Pancreas (tissue), 10 donors: ENCODE measurements at regions not wholly inside any gene's neighbourhood (a gene's known extent, or its start where the extent isn't known, plus 50 kb on each side); places are given as distances from the start of the nearest gene placed in this dataset.

Experiments
- ATAC-seq, 4 donors: fragments of 200-7000 bp; cut with Tn5 transposase; one replicate each; pipeline versions ENCODE4 v1.8.0 to v1.9.1; 2020; ENCODE audit warnings: mild to moderate bottlenecking in 4 of 4, moderate library complexity in 4 of 4
- DNase-seq, 6 donors: peaks; one replicate each; pipeline ENCODE4 v3.0.0-alpha.2; 2020
- FAIRE-seq: peaks from 2 replicates; lab custom pipeline; 2012; peaks lifted over from hg19 to GRCh38; lab: Jason Lieb, UNC
- H3K27ac ChIP-seq, 4 donors: fragments of 200-600 bp; sonication (generic); 1 replicate in 3 of 4; 2 replicates in 1 of 4; pipeline versions ENCODE4 v1.5.0 to v1.8.0; 2020
- H3K27me3 ChIP-seq, 4 donors: fragments of 200-600 bp; one replicate each; pipeline ENCODE4 v1.8.0; 2021
- H3K36me3 ChIP-seq, 3 donors: fragments of 200-600 bp; sonication (generic) in 1 of 3; one replicate each; pipeline versions ENCODE4 v1.5.0 to v1.8.0; 2020 to 2021
- H3K4me1 ChIP-seq, 3 donors: fragments of 200-600 bp; one replicate each; pipeline ENCODE4 v1.8.0; 2021
- H3K4me3 ChIP-seq, 4 donors: fragments of 200-600 bp; sonication (generic) in 2 of 4; one replicate each; pipeline versions ENCODE4 v1.5.0 to v1.8.0; 2020 to 2021
- H3K9me3 ChIP-seq, 4 donors: fragments of 200-600 bp; one replicate each; pipeline ENCODE4 v1.8.0; 2021
- CTCF ChIP-seq, 4 donors: fragments of 200-600 bp; sonication (generic) in 3 of 4; IDR thresholded peaks; one replicate each; pipeline versions ENCODE4 v1.5.0 to v1.8.0; 2021; ENCODE audit warnings: antibody characterized with exemption in 4 of 4
- WGBS, 2 donors: extraction: QIAGEN DNeasy Blood & Tissue Kit; methylation state at CpG; one replicate each; pipeline ENCODE4 v1.1.7; 2013; 5-methylcytosine and 5-hydroxymethylcytosine counted together
- intact Hi-C, 3 donors: fragments of 100-400 bp; cut with DNase I; formaldehyde crosslinking; loops; one replicate each; pipeline versions ENCODE4 v1.11.1 to v1.14.2; 2022
- donor health status: healthy with polysubstance abuse.
- donor health status: DM: no; HTN: no; CAD: no; lungs with moderate emphysema.
- donor health status: DM: no; HTN: no; CAD: no.
- donor health status: control.
- donor health status: control.
- donor health status: Bipolar disorder and iron deficiency.
- donor health status: DM: yes; HTN: yes; CAD: no.
- donor health status: DM: no; HTN: no; CAD: no.
- donor health status: DM: no; HTN: no; CAD: no.
- donor health status: DM: yes; HTN: yes; CAD: no.

DNA sequence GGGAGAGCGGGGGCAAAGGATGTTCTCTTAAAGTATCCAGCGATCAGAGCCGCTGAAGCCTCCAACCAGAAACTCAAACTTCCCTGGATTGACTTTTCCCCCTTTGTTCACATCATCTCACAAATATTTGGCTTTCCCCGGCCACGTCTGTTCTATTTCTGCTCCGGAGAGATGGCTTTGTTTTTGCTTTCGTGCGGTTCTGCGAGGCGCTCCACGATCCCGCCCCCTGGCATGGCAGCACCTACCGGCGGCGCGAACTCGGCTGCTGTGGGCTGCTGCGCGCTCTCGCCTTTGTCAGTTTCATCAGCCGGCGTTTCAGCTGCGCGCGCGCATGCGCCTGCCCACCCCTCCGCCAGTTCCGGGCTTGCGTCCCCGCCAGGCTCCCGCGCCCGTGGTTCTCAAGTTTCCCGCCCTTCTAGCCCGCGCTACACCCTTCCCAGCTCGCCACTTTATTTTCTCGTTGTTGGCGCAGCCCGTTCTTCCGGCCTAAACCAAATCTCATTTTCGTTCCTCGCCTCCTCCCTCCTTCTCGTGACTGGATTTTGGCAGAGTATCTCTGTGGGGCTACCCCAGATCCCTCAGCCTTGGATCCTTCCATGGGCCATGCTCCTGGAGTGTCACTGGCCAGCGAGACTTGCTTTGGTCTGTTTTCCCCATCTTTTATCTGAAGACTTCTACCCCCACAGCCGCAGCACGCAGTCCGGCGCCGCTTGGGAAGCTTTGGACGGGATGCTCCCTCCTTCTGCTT lies 98.0 kb downstream of the INSIG2 start:
- no peak for TF ChIP-seq CTCF (IDR thresholded peaks at IDR 0.05)
- peak; percentile 94 to 98 (median 94) for ATAC-seq
- intact Hi-C loops = no loop called here
- peak; percentile 84 to 92 (median 87) for DNase-seq
- no peaks in the 10 kb centered on the region for H3K36me3 ChIP-seq
- H3K27me3 ChIP-seq = no peaks in the 10 kb centered on the region
- H3K9me3 ChIP-seq = no peaks in the 10 kb centered on the region
- H3K4me3 ChIP-seq = peak overlapping the region; percentile 36 to 61 (median 46)
- 9 to 10% methylated on average over 52 of the region's 52 CpGs for WGBS, 2 donors
- no peak for FAIRE-seq
- peak overlapping the region; percentile 4 to 80 (median 61) for H3K27ac ChIP-seq
- no peaks in the 10 kb centered on the region for H3K4me1 ChIP-seq

GRCh38 chr2:118185210-118186109 lies 97.2 kb downstream of the INSIG2 start:
- DNase-seq (peak; percentile 53 to 84 (median 66)), ATAC-seq (peak; percentile 83 to 94 (median 89)), FAIRE-seq (no peak)
- intact Hi-C loops = no loop called here
- Histone ChIP-seq H3K4me3 (peak overlapping the region; percentile 36 to 61 (median 46)), H3K27ac (peak overlapping the region; percentile 4 to 80 (median 61)), H3K36me3 (no peaks in the 10 kb centered on the region), H3K4me1 (no peaks in the 10 kb centered on the region), H3K27me3 (no peaks in the 10 kb centered on the region), H3K9me3 (no peaks in the 10 kb centered on the region)
- TF ChIP-seq CTCF (IDR thresholded peaks at IDR 0.05) = no peak
- WGBS, 2 donors = 4 to 6% methylated on average over 33 of the region's 33 CpGs

GRCh38 chr2:118183381-118183780 lies 95.1 kb downstream of the INSIG2 start:
- no peak for FAIRE-seq
- Histone ChIP-seq H3K27me3 (no peaks in the 10 kb centered on the region), H3K4me3 (no peak overlapping the region), H3K36me3 (no peaks in the 10 kb centered on the region), H3K9me3 (no peaks in the 10 kb centered on the region), H3K27ac (no peak overlapping the region), H3K4me1 (no peaks in the 10 kb centered on the region)
- intact Hi-C loops = no loop called here
- no peak for DNase-seq
- 43 to 46% methylated on average over 9 of the region's 9 CpGs for WGBS, 2 donors
- ATAC-seq = no peak
- no peak for TF ChIP-seq CTCF (IDR thresholded peaks at IDR 0.05)

DNA sequence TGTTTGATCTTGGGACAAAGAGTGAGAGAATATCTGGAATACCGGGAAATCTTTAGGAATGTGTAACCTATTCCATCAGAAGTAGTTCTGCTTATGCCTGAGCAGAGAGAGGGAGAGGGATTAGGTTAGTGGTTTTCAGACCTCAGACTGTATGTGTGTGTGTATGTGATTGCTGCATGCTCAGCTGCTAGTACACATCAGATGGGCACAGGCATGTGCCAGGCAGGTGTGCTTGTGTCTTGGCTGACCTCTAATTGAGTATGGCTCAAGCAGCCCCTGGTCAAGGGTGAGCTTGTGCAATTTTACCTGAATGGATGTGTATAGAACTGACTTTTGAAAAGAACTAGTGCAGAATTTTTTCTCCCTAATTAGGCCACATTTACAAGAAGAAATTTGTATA lies 91.2 kb downstream of the INSIG2 start:
- H3K36me3 ChIP-seq = no peaks in the 10 kb centered on the region
- FAIRE-seq (no peak), ATAC-seq (no peak), DNase-seq (no peak)
- H3K27ac ChIP-seq = no peak overlapping the region
- intact Hi-C loops = no loop called here
- H3K9me3 ChIP-seq = no peaks in the 10 kb centered on the region
- TF ChIP-seq CTCF (IDR thresholded peaks at IDR 0.05) = no peak
- H3K27me3 ChIP-seq = no peaks in the 10 kb centered on the region
- peaks cover 0 to 12% (median 0%) of the 10 kb centered on the region in 3 donors for H3K4me1 ChIP-seq
- H3K4me3 ChIP-seq = no peak overlapping the region
- 88% methylated on average over 1 of the region's 1 CpG for WGBS, 2 donors
